SHP77 treated with DMSO at 0.1 percent for 48 hours (cell line): ENCODE measurements at regions not wholly inside any gene's neighbourhood (a gene's known extent, or its start where the extent isn't known, plus 50 kb on each side); places are given as distances from the start of the nearest gene placed in this dataset.
"Not testable (repeated sequence)": the region's sequence is repeated elsewhere in the genome, so short reads cannot be mapped to it uniquely, and the experiment has no call there.

Experiments
- DNase-seq: peaks from one replicate; lab custom pipeline; 2025; lab: John Stamatoyannopoulos, UW

GRCh38 chr5:21483790-21484497, 1369.2 kb downstream of the CDH12 start:
- DNase-seq, result not testable (repeated sequence)

- not testable (repeated sequence) for DNase-seq
Observed at GRCh38 chr5:21482983-21483650, 1370.0 kb downstream of the CDH12 start.

- DNase-seq, result not testable (repeated sequence)
Observed at GRCh38 chr5:21482522-21482921, 1370.6 kb downstream of the CDH12 start.

GRCh38 chr5:21481320-21482270, 1371.5 kb downstream of the CDH12 start:
- not testable (repeated sequence) for DNase-seq

DNA sequence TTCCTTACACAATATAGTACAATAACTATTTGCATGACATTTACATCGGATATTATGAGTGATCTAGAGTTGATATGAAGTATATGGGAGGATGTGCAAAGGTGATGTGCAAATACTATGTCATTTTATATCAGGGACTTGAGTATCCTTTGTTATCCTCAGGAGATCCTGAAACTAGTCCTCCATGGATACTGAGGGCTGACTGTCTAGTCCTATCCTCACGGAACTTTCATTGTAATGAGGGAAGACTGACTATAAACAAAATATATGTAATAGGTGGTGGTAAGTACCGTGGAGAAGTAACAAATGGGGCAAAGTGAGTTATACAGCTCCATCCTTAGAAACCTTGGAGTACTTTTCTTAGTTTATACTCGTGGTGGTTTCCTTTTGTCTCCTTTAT, 1373.1 kb downstream of the CDH12 start:
- DNase-seq, result not testable (repeated sequence)

- not testable (repeated sequence) for DNase-seq
Observed at GRCh38 chr5:21473981-21474380, 1379.2 kb downstream of the CDH12 start.

- not testable (repeated sequence) for DNase-seq
Observed at GRCh38 chr5:21473436-21473835, 1379.7 kb downstream of the CDH12 start.

- not testable (repeated sequence) for DNase-seq
Observed at GRCh38 chr5:21471691-21472090, 1381.5 kb downstream of the CDH12 start.

- DNase-seq, result not testable (repeated sequence)
Observed at GRCh38 chr5:21469523-21470101, 1383.5 kb downstream of the CDH12 start.

DNA sequence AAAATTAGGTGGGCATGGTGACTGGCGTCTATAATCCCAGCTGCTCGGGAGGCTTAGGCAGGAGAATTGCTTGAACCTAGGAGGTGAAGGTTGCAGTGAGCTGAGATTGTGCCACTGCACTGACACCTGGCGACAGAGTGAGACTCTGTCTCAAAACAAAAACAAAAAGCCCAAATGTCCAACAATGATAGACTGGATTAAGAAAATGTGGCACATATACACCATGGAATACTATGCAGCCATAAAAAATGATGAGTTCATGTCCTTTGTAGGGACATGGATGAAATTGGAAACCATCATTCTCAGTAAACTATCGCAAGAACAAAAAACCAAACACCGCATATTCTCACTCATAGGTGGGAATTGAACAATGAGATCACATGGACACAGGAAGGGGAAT, 1385.6 kb downstream of the CDH12 start:
- not testable (repeated sequence) for DNase-seq

GRCh38 chr5:21459744-21460073, 1393.4 kb downstream of the CDH12 start:
- DNase-seq, result not testable (repeated sequence)

DNA sequence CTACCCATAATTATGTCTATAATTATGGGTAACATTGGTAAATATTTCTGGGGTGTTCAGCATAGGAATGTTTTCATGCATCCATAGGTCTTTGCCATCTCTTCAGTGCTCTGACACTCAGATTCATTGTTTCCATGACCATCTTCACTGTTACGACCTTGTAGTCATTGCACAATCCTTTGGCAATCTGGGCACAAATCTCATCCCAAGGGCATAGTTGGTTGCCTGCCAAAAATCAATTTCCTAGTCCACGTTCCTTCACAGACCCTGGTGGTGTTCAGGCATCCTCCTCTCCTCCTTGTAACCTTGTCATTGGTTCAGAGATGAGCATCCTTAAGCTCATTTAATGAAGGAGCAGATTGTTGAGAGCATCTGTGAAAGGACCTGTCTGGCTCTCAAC, 1400.7 kb downstream of the CDH12 start:
- DNase-seq, result no peak

DNA sequence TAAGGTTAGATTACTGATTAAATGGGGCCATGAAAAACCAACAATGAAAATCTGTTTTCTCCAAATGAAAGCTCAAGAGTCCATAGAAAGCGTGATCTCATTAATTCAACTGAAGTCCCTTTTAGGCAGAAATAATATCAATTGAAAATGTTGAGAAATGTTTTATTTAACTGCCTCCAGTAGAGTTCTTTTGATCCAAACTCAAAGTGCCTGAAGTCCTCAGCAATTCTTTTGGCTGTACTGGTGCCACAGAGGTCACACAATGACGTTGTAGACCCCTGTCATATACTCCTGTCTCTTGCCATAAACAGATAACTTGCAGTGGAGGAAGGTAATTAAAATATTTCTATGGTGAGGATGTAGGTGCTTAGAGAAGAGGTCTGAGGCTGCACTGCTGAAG, 1420.5 kb downstream of the CDH12 start:
- no peak for DNase-seq

DNA sequence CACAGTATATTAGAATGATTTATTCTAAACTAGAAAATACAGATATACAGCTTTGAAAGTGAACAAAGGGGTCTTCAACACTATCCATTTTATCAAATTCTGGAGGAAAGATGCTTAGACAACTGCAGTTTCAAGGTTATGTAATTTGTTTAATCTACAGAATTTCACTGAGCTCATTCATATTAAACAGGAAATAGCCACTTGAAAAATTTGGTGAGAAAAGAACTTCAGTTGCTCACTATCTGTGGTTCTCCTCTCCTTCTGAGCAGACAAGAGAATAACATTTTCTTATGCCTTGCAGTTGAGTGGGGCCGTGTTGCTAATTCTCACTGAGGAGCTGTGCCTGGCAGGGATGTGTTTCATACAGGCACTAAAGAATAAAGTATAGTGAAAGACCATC, 1428.2 kb downstream of the CDH12 start:
- DNase-seq, result no peak

DNA sequence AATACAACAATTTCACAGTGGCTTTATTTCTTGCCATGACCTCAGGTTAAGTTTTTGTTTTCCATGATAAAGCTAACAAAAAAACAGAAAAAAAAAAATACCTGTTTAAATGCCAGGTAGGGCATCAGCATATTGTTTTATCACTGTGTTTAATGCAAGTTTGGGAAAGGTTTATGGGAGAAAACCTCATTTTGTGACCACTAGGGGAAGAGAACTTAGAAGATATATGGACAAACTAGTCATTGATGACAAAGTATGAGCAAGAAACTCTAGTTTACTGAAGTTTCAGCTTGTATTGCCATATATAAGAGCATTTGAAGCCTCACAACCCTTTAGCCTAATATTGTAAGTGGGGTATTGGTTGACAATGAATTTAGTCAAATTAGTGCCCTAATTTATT, 1431.4 kb upstream of the CDH18 start:
- DNase-seq, result no peak

GRCh38 chr5:21402089-21402488, 1414.1 kb upstream of the CDH18 start:
- DNase-seq, result not testable (repeated sequence)

GRCh38 chr5:21398511-21398910, 1410.5 kb upstream of the CDH18 start:
- peak; percentile 32 for DNase-seq

- DNase-seq, result no peak
Observed at GRCh38 chr5:21397693-21398092, 1409.7 kb upstream of the CDH18 start.

- no peak for DNase-seq
Observed at GRCh38 chr5:21391506-21391905, 1403.5 kb upstream of the CDH18 start.

DNA sequence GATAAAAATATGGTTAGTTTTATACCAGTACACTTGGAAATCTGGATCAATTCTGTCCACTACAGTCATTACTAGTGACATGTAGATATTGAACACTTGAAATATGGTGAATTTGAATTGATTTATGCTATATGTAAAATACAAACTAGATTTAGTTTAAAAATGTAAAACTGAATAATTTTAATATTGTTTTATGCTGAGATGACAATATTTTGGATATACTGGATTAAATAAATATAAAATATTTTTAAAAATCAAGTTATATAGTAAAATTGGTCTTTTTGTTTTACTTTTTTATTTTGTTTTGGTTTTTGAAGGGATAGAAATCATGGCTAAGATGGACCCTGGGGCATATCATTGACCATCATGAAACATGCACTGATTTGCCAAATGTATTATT, 1372.8 kb upstream of the CDH18 start:
- not testable (repeated sequence) for DNase-seq

DNA sequence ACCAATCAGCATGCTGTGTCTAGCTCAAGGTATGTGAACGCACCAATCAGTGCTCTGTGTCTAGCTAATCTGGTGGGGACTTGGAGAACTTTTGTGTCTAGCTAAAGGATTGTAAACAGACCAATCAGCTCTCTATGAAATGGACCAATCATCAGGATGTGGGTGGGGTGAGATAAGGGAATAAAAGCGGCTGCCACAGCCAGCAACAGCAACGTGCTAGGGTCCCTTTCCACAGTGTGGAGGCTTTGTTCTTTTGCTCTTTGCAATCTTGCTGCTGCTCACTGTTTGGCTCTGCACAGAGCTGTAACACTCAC, 1353.9 kb upstream of the CDH18 start:
- DNase-seq, result peak; percentile 48

DNA sequence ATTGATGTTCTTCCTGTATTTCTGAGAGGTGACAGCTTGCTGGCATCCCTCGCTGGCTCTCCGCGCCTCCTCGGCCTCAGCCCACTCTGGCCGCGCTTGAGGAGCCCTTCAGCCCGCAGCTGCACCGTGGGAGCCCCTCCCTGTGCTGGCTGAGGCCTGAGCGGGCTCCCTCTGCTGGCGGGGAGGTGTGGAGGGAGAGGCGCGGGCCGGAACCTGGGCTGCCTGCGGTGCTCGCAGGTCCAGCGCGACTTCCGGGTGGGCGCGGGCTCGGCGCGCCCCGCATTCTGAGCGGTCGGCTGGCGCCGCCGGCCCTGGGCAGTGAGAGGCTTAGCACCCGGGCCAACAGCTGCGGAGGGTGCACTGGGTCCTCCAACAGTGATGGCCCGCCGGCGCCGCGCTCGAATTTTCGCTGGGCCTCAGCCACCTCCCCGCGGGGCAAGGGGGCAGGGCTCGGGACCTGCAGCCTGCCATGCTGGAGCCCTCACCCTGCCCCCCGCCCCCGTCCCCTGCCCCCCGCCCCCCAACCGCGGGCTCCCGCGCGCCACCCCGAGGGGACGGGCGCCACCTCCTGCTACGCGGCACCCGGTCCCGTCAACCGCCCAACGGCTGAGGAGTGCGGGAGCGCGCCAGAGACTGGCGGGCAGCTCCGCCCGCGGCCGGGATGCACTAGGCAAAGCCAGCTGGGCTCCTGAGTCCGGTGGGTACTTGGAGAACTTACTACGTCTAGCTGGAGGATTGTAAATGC, 1353.4 kb upstream of the CDH18 start:
- DNase-seq, result not testable (repeated sequence)
